ENCODE measurements at regions not wholly inside any gene's neighbourhood (a gene's known extent, or its start where the extent isn't known, plus 50 kb on each side); places are given as distances from the start of the nearest gene placed in this dataset.

- TF ChIP-seq CTCF (conservative IDR thresholded peaks at IDR 0.05 in 1 of 2, IDR thresholded peaks at IDR 0.05 in 1 of 2; ENCODE audit: low read depth in 1 of 2, low read length in 2 of 2) (no peak), EZH2 (IDR thresholded peaks at IDR 0.05; ENCODE audit: low read length, missing control alignments) (no peak)
Measured at GRCh38 chr7:68787566-68787965, 810.7 kb upstream of the AUTS2 start.

All from fibroblast of lung (primary cell).